CD4-positive, alpha-beta T cell treated with Interleukin-10 for 1 hour (primary cell): ENCODE measurements at regions not wholly inside any gene's neighbourhood (a gene's known extent, or its start where the extent isn't known, plus 50 kb on each side); places are given as distances from the start of the nearest gene placed in this dataset.
"Not testable (repeated sequence)": the region's sequence is repeated elsewhere in the genome, so short reads cannot be mapped to it uniquely, and the experiment has no call there.

Experiments
- DNase-seq: peaks from one replicate; pipeline ENCODE4 v3.0.0-alpha.2; 2020

- DNase-seq: no peak
Measured at GRCh38 chr2:5592916-5593315, 99.3 kb upstream of the SOX11 start.

GRCh38 chr2:5594249-5594695, 97.9 kb upstream of the SOX11 start:
- no peak for DNase-seq

DNA sequence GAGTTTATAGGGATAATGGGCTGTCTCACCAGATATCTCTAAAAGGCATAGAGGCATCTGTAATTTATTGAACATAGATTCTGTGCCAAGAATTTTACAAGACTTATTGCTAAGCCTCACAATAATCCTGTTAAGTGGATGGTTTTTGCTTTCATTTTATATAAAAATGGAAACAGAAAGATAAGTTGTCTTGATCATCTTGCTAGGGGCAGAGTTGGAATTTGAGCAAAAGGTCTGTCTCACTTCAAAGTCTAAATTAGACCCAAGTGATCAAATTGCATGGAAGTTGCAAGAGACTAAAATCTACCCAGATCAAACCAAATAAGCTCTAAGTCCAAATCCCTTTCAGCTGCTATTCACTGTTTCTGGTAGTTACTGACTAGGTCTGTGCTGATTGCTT, 95.3 kb upstream of the SOX11 start:
- no peak for DNase-seq

DNA sequence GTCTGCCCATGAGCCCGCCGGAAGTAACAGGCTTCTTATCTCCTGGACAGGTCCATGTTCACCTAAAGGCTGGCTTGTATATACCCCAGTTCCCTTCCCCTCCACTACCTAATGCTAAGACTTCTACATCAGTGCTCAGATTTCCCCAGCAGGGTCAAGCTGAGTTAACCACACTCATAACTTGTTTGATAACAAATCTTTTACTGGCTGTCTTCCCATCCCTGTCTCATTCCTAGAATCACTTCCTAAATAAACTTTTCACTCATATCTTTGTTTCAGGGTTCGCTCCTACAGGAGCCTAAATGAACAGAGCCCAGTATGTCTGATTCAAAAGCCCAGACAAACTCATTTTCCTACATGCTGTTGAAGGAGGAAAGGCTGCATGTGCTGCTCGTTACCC, 94.0 kb upstream of the SOX11 start:
- no peak for DNase-seq

- DNase-seq: no peak
Measured at GRCh38 chr2:5609201-5609600, 83.0 kb upstream of the SOX11 start.

DNA sequence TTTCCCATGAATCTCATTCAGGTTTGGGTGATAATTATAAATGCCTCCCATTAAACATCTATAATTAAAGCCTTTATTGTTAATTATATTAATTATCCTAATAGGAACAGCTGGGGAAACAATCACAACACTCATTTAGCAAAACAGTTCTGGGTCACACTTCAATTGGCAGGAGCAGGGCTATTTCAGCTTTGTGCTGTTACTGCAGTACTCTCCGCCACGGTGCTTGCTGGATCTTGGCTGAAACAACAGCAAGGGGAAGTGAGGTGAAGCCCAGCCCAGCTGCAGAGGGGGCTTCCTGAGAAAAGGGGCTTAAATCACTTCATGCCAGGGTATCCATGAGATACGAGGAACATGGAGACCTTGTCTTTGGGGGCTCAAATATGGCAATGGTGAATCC, 79.5 kb upstream of the SOX11 start:
- DNase-seq: no peak

DNA sequence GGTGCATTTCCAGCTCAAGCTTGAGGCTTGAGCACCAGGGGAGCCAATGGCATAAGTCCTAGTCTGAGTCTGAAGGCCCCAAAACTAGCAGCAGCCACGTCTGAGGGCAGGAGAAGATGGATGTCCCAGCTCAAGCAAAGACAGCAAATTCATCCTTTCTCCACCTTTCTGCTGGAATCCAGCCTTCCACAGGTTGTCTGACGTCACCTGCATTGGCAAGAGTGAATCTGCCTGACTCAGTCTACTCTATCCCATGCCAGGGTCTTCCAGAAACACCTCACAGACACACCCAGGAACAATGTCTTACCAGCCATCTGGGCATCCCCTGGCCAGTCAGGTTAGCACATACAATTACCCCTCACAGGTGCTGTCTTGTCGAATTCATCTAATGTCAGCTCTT, 76.2 kb upstream of the SOX11 start:
- no peak for DNase-seq

- no peak for DNase-seq
Measured at GRCh38 chr2:5617358-5617757, 74.8 kb upstream of the SOX11 start.

GRCh38 chr2:5617796-5618195, 74.4 kb upstream of the SOX11 start:
- no peak for DNase-seq

GRCh38 chr2:5618271-5618670, 73.9 kb upstream of the SOX11 start:
- DNase-seq: no peak

GRCh38 chr2:5625556-5626065, 66.6 kb upstream of the SOX11 start:
- DNase-seq: not testable (repeated sequence)

- not testable (repeated sequence) for DNase-seq
Measured at GRCh38 chr2:5628484-5628883, 63.7 kb upstream of the SOX11 start.

DNA sequence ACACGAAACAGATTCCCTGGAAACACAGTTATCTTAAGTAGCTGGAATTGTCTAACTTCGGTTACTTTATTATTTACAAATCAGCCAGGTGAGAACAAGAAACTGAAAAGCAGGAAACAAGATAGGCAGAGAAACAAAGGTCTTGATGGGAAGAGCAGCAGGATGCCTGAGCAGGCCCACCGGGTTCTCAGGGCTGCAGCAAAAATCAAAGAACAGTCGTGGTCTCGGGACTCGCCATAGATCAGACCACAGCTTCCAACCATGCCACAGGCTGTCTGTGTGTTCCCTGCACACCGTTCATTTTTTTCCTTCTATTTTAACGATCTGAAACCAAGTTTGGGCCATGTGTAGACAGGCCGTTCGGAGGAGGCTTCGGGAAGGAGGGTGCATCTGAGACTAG, 62.7 kb upstream of the SOX11 start:
- not testable (repeated sequence) for DNase-seq

- DNase-seq: not testable (repeated sequence)
Measured at GRCh38 chr2:5637051-5637450, 55.1 kb upstream of the SOX11 start.
